ENCODE measurements at regions not wholly inside any gene's neighbourhood (a gene's known extent, or its start where the extent isn't known, plus 50 kb on each side); places are given as distances from the start of the nearest gene placed in this dataset.

DNA sequence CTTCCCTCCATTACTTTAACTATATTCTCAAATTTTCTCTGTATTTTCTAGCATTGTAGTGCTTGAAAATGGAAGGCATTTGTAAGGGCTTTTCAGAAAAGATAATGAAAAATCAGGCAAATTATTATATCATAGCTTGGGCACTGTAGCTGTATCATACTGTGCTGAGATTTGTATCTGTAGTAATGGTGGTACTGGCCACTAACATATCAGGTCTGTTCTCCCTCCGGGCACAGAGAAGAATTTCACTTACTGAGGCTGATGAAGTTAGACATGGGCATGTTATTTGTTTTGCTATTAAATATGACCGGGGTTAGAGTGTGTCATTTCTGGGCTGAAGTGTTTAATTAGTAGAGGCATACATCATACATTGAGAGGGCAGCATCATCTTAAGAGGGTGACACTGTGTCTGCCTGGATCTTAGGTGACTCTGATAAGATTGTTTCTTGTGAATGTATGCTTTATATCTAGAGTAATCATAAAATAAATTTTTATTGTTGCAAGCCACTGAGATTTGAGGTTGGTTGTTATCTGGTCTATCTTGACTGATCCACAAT is 1395.9 kb downstream of the EPHA7 start:
- no peak overlapping the region for H3K4me3 ChIP-seq (ENCODE audit: low read depth, low read length)
- TF ChIP-seq, protein P1, sequence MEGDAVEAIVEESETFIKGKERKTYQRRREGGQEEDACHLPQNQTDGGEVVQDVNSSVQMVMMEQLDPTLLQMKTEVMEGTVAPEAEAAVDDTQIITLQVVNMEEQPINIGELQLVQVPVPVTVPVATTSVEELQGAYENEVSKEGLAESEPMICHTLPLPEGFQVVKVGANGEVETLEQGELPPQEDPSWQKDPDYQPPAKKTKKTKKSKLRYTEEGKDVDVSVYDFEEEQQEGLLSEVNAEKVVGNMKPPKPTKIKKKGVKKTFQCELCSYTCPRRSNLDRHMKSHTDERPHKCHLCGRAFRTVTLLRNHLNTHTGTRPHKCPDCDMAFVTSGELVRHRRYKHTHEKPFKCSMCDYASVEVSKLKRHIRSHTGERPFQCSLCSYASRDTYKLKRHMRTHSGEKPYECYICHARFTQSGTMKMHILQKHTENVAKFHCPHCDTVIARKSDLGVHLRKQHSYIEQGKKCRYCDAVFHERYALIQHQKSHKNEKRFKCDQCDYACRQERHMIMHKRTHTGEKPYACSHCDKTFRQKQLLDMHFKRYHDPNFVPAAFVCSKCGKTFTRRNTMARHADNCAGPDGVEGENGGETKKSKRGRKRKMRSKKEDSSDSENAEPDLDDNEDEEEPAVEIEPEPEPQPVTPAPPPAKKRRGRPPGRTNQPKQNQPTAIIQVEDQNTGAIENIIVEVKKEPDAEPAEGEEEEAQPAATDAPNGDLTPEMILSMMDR (conservative IDR thresholded peaks at IDR 0.05; ENCODE audit: low read depth, low read length): no peak
- DNase-seq (ENCODE audit: low read depth): no peak

DNA sequence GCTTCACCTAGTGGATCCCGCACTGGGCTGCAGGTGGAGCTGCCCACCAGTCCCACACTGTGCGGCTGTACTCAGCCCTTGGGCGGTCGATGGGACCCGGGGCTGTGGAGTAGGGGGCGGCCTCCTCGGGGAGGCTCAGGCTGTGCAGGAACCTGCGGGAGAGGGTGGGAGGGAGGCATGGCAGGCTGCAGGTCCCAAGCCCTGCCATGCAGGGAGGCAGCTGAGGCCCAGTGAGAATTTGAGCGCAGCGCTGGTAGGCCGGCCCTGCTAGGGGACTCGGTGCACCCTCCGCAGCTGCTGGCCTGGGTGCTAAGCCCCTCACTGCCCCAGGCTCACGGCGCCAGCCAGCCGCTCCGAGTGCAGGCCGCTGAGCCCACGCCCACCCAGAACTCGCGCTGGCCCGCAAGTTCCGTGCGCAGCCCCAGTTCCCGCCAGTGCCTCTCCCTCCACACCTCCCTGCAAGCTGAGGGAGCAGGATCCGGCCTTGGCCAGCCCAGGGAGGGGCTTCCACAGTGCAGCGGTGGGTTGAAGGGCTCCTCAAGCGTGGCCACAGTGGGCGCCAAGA is 1407.6 kb downstream of the EPHA7 start:
- no peak for DNase-seq (ENCODE audit: low read depth)
- H3K4me3 ChIP-seq (ENCODE audit: low read depth, low read length): no peak overlapping the region
- TF ChIP-seq, protein P1 (conservative IDR thresholded peaks at IDR 0.05; ENCODE audit: low read depth, low read length): no peak

DNA sequence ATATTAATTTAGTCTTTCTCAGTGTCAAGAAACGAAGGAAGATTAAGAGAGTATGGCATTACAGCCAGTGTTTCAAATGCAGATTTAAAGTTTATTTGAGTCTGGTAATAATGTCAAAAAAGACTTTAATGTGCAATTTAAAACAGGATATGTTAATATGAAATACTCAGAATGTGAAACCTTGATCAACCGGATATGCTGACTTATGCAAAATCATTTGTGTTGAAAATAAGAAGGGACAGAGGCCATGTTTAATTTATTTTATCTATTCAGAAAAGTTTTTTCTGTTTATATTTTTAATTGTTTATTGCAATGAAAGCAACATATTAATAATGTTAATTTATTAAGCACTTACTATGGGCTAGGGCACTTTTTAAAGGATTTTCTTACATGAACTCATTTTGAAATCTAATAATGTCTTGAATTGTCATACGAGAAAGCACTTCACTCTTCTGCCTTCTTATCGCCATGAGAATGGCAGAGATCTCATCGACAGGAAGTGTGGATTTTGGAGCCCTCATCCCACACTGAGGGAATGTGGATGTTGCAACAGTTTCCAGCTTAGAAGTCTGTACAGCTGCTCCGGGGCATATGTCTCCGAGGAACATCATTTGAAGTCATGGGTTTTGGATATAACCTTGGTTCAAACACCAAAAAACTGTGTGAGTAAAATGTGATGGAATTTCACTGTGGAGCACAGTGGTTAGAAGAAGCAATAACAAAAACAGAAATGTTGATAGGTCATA is 1410.4 kb downstream of the EPHA7 start:
- TF ChIP-seq, protein P1 (conservative IDR thresholded peaks at IDR 0.05; ENCODE audit: low read depth, low read length): no peak
- no peak for DNase-seq (ENCODE audit: low read depth)
- H3K4me3 ChIP-seq (ENCODE audit: low read depth, low read length): no peak overlapping the region

DNA sequence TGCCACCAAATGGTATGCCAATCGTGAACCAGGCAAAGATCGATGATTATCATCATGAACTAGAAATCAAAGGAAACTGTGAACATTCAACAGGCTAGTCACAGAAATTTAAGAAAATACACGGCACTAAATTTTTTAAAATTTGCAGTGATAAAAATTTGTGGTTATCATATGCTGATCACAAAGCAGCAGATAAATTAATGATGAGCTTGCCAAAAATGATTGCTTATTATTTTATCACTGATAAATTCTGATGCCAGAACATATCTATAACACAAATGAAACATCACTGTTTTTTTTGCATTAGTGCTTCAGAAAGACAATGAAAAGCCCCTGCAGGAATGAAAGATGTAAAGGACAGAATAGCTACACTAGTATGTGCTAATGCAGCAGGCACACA is 1413.2 kb upstream of the MAP3K7 start:
- no peak for DNase-seq (ENCODE audit: low read depth)
- no peak overlapping the region for H3K4me3 ChIP-seq (ENCODE audit: low read depth, low read length)
- TF ChIP-seq, protein P1 (conservative IDR thresholded peaks at IDR 0.05; ENCODE audit: low read depth, low read length): no peak

DNA sequence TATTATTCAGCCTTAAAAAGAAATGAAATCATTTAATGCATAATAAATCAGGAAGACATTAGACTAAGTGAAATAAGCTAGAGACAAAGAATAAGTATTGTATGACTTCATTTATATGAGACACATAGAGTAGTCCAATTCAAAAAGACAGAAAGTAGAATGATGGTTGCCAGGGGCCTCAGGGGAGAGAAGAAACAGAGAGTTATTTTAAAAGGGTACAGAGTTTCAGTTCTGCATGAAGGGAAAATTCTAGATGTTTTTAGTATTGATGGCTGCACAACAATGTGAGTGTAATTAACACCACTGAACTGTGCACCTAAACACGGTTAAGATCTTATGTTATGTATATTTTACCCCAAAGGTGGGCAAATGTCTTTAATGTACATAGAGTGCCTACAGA is 1407.9 kb upstream of the MAP3K7 start:
- TF ChIP-seq, protein P1 (conservative IDR thresholded peaks at IDR 0.05; ENCODE audit: low read depth, low read length): no peak
- H3K4me3 ChIP-seq (ENCODE audit: low read depth, low read length): no peak overlapping the region
- DNase-seq (ENCODE audit: low read depth): no peak

DNA sequence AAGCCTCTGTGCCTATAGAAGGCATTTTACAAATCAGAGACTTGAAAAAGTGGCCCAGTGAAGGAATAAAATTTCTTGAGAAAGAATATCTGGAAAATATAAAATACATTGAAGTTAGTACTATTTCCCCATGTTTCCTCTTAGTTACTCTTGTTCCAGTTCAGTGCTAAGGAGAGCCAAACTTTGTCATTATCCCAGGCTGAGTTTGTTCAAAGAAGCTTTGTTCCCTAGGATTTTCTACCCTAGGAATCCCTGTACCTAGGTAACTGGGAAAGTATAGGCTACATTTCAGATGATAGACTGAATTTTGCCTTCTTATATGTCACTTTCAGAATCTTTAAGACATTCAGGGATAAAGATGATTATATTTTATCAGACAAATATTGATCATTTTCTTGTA is 1395.7 kb upstream of the MAP3K7 start:
- H3K4me3 ChIP-seq (ENCODE audit: low read depth, low read length): no peak overlapping the region
- TF ChIP-seq, protein P1 (conservative IDR thresholded peaks at IDR 0.05; ENCODE audit: low read depth, low read length): no peak
- DNase-seq (ENCODE audit: low read depth): no peak
